Eye (tissue), 1 donor: ENCODE measurements at regions not wholly inside any gene's neighbourhood (a gene's known extent, or its start where the extent isn't known, plus 50 kb on each side); places are given as distances from the start of the nearest gene placed in this dataset.
"Not testable (repeated sequence)": the region's sequence is repeated elsewhere in the genome, so short reads cannot be mapped to it uniquely, and the experiment has no call there.

ENCODE experiments used
- DNase-seq: peaks from one replicate; pipeline ENCODE4 v3.0.0-alpha.2; 2015

DNA sequence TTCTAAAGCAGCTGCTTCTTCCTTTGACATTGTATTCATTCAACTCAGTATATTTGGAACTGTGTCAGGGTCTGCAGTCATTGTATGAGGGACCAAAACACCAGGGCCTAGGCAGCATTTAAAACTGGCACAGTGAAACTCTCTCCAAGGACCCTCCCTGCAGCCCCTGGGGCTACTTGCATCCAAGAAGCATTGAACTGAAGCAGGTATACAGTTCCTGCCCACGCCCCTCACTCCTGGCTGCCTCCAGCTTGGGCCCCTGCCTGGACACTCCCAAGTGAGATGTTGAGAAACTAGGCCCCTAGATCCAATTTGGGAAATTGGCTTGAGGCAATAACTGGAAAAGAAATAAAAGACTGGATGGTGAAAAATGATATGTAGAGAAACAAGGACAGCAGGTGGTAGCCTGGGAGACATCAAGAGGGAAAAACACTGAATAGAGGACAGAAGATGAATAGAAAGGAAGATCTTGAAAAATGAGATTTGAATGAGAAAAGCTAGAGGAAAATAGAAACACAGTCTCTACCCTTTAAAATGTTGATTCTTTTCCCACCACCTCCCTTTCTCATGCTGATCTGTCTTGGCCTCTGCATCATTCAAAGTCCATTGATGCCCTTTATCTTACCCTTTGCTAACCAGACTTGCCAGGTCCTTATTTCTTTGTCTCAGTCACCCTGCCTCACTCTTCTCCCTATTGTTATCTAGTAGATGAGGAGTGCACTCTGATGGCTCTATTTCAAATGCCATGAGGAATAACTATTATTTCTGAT, 368.8 kb upstream of the CDH8 start:
- no peak for DNase-seq

DNA sequence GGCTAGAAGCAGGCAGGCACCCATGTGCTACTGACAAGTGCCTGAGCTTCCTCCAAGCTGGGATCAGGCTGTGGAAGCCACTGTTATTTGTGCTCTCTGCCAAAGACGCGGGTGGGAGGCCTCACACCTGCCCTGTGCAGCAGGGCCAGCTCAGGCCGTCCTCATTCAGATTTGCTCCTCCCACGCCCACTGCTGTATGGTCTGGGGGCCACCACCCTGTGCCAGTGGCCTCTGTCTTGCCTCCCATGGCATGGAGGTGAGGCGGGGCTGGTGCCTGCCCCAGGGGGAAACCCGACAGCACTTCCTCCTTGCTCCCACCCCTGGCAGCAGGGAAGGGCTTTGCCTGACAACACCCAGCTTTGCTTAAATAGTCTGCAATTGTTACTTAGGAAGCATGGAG, 356.5 kb upstream of the CDH8 start:
- DNase-seq: no peak

DNA sequence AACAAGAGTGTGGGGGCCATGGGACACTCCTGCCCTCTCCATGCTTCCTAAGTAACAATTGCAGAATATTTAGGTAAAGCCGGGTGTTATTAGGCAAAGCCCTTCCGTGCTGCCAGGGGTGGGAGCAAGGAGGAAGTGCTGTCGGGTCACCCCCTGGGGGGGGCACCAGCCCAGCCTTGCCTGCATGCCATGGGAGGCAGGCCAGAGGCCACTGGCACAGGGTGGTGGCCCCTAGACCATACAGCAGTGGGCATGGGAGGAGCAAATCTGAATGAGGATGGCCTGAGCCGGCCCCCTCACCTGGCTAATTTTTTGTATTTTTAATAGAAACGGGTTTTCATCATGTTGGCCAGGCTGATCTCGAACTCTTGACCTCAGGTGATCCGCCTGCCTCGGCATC, 355.7 kb upstream of the CDH8 start:
- no peak for DNase-seq

DNA sequence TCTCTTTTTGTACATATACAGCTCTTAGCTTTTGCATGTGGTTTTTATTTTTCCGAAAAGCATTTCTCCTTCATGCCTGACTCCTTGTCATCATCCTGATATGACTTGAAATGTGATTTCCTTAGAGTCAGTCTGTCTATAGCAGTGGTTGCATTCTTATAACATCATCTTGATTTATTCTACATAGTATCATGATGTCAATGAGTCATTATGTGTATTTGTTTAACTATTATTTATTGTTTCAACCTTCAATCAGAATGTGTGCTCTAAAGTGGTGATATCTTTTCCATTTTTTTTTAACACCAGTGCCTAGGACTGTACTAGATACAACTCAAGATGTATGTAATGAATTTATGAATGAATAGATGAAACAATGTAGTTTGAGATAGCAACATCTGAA, 354.9 kb upstream of the CDH8 start:
- DNase-seq: no peak

DNA sequence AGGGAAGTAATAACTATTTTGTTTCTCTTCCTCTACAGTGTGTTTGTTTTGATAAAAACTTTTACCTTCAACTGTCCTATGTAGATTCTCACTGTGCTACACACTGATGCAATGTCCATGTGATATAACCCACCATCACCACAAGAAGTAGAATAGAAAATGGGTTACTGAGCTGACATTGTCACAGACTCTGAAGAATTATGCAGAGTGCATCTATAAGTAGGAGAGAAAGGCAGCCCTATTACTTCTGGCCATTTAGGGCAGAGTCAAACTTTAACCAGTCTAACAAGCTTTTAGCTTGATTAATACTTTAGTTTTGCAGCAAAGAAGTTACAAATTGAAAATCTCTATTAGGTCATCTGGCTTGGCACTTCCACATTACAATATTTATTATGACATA, 354.0 kb upstream of the CDH8 start:
- no peak for DNase-seq

DNA sequence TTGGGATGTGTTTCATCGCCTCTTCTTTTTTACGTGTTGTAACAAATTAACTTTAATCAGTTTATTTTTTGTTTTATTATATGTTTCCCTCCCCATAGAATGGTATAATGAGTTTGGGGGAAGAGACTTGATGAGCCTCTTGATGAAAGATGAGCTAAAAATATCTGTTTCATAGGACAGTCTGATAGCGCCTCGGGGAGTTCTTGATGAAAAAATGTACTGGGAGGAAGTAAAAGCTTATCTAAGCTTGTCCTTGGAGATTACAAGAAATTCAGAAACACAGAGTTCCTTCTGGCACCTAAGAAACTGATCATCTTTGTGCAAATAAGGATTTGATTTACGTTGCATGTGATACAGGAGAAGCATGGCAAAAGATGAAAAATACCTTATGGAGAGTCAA, 350.2 kb upstream of the CDH8 start:
- DNase-seq: no peak

DNA sequence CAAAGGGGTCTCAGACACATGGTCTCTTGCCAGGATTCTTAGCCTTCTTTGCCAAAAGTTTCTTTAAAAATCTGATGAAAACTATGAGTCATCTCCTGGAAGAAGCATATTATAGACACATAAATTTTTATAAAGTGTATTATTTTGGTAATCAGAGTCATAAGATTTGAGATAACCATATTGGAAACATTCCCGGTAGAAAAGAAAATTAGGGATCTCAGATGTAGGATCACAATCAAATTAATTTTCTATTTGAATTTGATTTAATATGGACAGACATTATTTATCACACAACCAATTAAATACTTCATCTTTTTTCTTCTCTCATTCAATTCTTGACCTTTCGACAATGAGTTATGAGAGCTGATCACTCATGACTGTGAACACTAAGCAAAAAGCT, 347.7 kb upstream of the CDH8 start:
- no peak for DNase-seq

DNA sequence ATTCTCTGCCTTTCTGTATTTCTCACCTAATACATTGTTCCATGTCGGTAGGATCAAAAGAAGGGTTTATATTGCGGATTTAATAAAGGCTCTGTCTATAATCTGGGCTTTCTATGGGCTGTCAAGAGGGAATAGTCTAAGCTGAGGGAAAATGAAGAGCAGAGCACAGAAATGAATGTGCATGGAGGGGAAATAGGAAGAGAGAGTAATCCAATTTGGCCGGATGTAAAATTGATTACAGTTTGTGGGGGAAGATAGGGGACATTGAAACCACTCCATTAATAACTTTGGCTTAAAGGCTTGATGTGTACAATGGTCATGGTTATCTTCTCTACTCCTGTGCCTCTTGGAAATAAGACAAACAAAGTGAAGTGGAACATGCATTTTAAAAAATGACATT, 334.2 kb upstream of the CDH8 start:
- DNase-seq: no peak

DNA sequence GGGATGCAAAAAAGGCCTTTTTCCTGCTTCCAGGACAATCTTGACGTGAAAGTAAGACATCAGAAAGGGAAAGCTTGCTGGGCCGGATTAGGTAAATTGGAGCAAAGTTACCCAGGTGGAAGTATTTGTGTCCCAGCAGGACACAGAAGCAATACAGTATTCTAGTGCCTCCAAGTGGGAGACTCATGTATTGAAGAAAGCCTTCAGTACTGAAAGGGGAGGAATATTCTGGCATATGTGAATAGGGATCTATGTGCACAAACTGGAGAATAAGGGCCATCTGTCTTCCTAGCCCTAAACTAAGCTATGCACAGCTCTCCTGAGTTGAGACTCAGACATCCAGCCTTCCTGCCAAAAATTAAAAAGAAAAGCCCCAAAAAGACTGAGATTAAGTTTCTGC, 327.3 kb upstream of the CDH8 start:
- DNase-seq: peak; percentile 35

DNA sequence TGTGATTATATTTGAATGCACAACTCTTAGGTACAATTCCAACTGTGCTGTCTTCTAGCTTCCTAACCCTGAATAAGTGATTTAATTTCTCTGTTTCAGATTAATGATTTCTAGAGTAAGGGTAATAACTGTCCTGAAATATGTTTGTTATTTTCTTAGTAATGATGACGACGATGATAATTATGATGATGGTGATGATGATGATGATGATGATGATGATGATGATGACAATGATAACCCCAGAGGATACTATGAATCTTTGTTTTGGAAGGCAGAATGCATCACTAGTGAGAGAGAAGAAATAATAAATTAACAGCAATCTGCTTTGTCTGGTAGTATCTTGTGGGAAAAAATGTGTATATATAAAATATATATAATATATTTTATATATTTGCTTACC, 317.1 kb upstream of the CDH8 start:
- DNase-seq: no peak

DNA sequence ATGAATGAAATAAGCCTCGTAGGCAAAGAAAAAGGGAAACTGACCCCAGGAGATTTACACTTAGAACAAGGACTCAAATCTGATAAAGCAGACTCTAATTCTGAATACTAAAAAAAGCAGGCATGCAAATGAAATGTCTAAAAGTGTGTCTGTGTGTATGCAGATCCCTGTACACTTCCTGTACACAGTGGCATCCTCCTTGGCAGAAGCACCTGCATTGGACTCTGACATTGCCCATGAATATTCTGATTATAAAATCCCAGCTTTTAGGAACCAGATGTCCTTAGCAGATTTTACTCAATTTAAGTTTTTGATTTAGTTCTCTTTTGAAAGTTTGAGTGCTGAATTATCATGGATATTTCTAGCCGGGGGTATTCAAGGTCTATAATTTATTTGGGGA, 306.0 kb upstream of the CDH8 start:
- no peak for DNase-seq

DNA sequence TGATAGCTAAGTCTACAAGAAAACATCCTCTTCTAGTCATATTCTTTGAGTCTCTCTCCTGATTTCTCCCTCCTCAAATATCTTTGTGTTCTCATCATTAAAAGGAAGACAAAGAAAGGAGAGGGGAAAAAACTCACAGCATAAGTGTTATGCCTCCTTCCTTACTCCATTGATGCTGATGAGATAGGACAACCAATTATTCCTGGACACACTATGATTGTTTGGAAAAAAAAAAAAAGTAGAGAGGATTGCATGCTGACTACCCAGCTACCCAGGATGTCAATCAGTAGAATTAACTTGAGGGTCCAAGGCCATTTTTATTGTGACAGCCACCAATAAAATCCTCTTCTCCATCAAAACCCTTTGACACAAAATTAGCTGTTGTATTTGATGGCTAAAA, 299.1 kb upstream of the CDH8 start:
- DNase-seq: peak; percentile 91

DNA sequence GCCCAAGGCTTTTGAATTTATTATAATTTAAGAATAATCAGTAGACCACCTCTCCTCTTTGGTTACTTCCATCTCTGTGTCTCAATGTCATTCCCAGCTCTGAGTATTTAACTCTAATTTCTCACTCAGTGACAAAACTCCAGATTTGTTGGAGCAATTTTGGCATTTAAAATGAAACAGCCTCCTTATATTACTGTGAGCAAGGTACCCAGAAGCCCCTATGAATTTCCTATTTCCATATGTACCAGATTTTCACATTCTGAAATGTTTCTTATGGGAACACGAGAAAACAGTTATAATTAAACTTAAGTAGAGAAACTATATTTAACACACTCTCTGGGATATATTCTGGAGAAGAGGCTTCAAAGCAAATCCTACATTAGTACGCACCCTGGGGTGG, 285.4 kb upstream of the CDH8 start:
- DNase-seq: no peak

DNA sequence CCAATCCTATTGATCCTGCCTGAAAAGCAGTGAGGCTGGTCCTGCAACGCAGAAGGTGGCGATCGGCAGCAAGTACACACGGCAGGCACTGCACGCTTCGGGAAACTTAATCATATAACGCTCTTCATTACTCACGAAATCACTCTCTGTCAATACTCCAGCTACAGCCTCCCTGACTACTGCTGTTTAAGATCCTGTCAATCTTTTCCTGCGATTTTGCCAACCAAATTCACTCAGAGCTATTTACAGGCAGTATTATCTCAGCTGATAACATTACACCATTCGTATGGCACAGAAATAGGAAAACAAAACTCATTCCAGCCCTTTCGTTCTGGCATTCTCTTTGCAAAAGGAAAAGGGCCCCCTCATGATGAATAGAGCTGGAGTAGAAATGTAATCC, 262.4 kb upstream of the CDH8 start:
- peak; percentile 21 for DNase-seq

DNA sequence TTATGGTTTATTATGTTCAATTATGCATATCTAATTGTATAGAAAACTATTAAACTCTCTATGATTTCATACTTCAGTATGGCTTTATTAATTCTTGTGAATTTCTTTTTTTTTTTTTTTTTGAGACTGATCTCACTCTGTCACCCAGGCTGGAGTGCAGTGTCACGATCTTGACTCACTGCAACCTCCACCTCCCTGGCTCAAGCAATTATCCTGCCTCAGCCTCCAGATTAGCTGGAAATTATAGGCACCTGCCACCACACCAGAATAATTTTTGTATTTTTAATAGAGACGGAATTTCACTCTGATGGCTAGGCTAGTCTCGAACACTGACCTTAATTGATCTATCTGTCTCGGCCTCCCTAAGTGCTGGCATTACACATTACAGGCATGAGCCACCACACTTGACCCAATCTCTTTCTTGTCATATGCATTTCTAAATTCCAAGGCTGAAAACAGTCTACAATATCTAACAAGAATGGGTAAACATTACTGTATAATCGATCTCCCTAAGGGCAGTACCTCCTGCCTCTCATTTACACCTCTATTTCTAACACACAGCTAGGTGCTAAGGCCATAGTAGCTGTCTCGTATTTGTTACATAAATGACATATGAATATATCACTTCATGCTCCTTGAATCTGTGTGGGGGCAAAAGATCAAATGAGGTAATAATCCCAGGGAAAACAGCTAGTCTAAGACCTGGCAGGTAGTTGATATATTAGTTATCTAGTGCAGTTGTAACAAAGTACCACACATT, 258.2 kb upstream of the CDH8 start:
- no peak for DNase-seq

DNA sequence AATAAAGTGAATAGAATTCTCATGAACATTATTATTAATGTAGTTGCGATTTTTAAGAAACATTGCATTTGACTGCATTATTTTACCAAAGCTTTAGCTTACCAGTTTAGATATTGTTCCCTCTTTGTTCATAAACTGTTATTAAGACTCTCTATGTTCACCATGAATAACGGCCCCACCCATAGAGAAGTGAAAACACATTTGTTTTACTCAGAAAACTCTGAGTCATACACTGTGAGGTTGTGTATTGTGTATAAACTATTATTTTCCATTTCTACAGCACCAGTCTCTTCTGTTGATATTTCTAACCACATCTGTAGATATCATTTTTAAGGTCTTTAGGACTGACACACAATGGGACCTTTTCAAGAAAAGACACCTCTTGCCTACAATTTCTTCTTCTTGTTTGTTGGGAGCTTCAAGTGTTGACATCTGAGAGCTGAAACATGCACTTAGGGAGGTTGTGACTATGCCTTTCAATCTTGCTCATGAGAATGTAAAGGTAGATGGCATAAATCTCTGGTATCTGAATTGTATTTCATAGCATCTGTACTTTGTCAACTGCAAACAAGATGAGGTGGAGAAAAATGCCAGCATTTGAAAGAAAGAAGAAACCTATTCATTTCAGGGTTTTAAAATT, 252.9 kb upstream of the CDH8 start:
- DNase-seq: no peak

DNA sequence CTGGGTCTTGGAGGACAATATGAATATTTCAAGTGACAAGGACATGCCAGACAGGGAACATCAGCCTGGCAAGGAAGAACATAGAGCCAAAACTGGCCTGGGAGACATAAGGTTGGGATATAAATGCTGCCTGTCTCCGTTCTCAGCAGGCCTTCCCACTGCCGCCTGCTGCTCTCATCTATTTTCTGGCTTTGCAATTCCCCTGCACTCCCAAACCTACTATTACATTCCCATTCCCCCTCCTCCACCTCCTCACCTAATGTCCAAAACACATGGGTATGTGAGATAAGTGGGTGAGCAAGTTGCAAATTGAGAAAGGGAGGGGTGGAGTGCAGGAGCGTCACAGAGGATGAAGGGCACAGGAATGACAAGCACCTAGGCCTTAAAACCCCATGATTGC, 244.3 kb upstream of the CDH8 start:
- no peak for DNase-seq

DNA sequence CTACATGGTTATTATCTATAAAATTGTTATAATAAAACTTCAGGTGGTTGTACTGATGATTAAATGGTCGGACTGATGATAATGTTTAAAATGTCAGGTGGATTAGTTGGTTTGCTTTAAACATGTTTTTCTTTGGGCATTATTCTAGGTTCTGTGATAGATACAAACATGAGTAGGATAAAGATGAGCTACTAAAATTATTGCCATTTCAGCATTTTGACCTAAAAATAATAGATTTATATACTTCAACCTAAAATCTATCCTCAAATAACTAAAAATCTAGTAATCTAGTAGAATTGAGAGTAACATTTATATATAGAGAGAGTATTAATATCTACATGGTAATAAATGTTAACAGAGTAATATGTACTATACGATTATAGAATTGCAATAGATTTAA, 241.7 kb upstream of the CDH8 start:
- no peak for DNase-seq

DNA sequence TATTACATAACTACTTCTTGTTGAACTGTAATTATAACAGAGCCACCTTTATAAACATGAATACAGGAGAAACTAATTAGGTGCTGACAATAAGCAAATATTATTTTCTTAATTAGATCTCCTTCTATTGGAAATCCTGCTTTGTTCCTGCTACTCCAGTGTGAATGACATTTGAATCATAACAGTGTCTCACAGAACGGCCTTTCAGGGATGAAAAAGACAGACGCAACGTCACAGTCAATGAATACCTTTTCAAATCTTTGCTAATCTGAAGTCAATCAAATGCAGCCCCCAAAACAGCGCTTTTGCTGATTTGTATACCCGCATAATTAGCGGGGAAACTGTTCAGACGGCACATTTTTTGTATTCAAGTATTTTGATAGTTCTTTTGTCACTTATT, 240.4 kb upstream of the CDH8 start:
- no peak for DNase-seq

DNA sequence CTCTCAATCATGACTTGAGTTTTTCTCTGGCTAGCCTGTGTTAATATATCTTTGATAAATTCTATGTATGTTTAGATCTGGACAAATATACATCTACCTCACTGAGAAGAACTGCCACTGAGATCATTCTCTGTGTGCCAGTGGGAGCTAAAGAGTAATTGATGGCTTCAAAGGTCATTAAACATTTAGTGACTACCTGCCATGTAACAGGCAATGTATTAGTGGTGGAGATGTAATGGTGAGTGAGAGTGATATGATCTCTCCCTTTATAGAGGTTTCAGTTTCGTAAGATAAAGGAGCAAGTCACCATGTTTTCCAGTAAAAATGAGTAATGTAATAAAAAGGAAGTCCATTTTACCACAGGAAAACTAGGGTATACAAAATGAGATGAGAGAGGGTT, 235.8 kb upstream of the CDH8 start:
- DNase-seq: peak; percentile 45

DNA sequence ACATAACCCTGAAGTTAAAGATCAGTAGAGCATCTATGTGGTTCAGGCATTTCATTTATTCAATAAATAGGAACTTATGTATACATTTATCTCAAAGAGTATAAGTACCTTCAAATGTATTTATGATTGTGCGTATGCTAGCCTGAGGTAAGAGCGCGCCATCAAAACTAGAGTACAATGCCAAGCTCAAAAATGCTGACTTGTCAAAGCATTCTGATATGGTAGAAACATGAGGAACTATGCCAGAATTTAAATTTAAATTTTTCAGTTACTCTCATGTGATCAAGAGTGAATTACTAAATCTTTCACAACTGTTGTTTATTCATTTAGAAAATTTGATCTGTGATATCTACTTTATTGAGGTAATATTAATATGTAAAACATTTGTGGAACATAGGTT, 225.5 kb upstream of the CDH8 start:
- DNase-seq: no peak

DNA sequence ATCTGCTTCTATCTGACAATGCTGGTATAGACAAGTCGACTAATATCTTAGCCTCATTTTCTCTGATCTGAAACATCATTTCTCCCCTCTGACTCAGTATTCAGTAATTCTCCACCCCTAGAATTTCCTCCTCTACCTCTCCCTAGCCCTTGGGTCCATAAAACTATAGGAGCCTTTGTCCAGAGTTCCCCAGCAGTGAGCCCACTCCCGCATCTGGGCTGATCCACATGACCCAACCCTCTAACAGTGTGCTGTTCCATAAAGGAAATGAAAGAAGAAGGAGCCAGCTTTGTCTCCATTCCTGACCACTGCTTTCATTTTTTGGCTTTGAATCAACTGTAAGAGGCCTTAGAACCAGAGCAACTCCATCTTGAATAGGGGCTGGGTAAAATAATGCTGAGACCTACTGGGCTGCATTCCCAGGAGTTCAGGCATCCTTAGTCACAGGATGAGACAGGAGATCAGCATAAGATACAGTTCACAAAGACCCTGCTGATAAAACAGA, 222.7 kb upstream of the CDH8 start:
- DNase-seq: not testable (repeated sequence)

DNA sequence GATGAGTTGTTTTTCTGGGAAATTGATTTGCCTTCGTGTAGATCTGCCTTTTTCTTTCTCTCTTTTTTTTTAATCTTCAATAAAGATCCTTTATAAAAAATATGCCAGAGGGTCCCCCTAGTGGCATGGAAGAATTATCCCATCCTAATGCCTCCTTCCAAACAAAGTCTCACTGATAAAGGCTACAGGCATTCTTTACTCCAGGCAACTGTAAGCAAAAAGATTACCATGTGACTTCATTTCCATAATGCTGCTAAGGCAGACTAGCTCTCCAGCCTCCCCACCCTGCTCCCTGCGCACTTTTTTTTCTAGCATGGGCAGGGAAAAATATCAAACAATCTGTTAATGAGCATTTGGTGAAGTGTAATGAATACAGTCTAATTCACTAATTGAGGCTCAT, 220.2 kb upstream of the CDH8 start:
- DNase-seq: peak; percentile 51

DNA sequence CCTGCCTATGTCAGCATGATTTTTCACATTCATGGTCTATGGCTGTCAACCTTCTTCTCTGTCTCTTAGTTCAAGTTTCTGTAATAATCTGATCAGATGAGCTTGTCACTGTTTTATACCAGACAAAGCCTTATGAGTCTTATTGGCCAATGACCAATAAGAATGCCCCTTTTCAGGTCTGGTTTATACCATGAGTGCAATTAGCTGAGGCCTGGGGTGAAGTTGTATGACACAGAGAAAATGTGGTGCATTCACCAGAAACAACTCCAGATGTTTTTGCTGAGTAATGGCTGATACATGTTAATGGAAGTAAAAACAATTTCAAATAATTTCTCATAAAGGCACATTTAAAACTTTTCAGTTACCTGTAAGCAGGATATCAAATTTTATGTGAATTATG, 218.6 kb upstream of the CDH8 start:
- DNase-seq: peak; percentile 43
